ENCODE measurements at regions not wholly inside any gene's neighbourhood (a gene's known extent, or its start where the extent isn't known, plus 50 kb on each side); places are given as distances from the start of the nearest gene placed in this dataset.
"Not testable (repeated sequence)": the region's sequence is repeated elsewhere in the genome, so short reads cannot be mapped to it uniquely, and the experiment has no call there.

- Histone ChIP-seq H3K4me3 (ENCODE audit: low read length) (no peak overlapping the region), H3K79me2 (ENCODE audit: control insufficient read depth, low read length) (no peaks in the 10 kb centered on the region), H3K9me3 (ENCODE audit: control insufficient read depth, insufficient read depth, low read length) (no peaks in the 10 kb centered on the region), H3K4me2 (ENCODE audit: low read length) (no peak overlapping the region), H3K27me3 (ENCODE audit: control insufficient read depth, low read length) (no peaks in the 10 kb centered on the region), H4K20me1 (ENCODE audit: control insufficient read depth, insufficient read depth, low read depth, low read length) (no peaks in the 10 kb centered on the region), H3K9me2 (replicated peaks; ENCODE audit: control insufficient read depth, low read length) (no peaks in the 10 kb centered on the region), H3K27ac (ENCODE audit: low read depth, low read length) (no peak overlapping the region), H3K36me3 (ENCODE audit: control insufficient read depth, low read length) (no peaks in the 10 kb centered on the region), H3F3A (ENCODE audit: control insufficient read depth, insufficient read depth) (no peaks in the 10 kb centered on the region), H3K4me1 (ENCODE audit: control insufficient read depth, low read length) (no peaks in the 10 kb centered on the region)
- no peak for TF ChIP-seq EZH2phosphoT487 (IDR thresholded peaks at IDR 0.05; ENCODE audit: borderline replicate concordance, low read length)
- TF ChIP-seq, protein P1, sequence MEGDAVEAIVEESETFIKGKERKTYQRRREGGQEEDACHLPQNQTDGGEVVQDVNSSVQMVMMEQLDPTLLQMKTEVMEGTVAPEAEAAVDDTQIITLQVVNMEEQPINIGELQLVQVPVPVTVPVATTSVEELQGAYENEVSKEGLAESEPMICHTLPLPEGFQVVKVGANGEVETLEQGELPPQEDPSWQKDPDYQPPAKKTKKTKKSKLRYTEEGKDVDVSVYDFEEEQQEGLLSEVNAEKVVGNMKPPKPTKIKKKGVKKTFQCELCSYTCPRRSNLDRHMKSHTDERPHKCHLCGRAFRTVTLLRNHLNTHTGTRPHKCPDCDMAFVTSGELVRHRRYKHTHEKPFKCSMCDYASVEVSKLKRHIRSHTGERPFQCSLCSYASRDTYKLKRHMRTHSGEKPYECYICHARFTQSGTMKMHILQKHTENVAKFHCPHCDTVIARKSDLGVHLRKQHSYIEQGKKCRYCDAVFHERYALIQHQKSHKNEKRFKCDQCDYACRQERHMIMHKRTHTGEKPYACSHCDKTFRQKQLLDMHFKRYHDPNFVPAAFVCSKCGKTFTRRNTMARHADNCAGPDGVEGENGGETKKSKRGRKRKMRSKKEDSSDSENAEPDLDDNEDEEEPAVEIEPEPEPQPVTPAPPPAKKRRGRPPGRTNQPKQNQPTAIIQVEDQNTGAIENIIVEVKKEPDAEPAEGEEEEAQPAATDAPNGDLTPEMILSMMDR (IDR thresholded peaks at IDR 0.05; ENCODE audit: low read depth, low read length, poor library complexity, severe bottlenecking) = no peak
Measured at GRCh38 chr14:28382444-28383190, 384.0 kb upstream of the FOXG1 start.

DNA sequence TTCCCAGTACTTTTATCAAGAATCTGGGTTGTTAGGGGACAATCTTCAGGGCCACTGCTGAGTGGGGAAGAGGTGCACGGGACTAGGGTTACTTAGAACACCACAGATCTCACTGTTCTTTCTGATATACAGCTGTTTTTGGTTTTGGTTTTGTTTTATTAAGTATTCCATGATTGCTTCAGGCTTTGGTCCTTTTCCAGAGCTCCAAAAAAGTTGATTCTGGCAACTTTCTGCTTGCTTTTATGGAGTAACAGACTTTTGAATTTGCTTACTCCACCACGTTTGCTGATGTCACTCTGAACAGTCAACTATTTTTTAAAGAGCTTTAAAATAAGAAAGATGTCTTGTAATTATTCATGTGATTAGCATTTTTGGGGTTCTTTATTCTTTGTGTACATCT is 368.1 kb upstream of the FOXG1 start:
- no peak for TF ChIP-seq EZH2phosphoT487 (IDR thresholded peaks at IDR 0.05; ENCODE audit: borderline replicate concordance, low read length)
- TF ChIP-seq, protein P1 (IDR thresholded peaks at IDR 0.05; ENCODE audit: low read depth, low read length, poor library complexity, severe bottlenecking) = no peak
- H3K79me2 ChIP-seq (ENCODE audit: control insufficient read depth, low read length) = no peaks in the 10 kb centered on the region
- no peak overlapping the region for H3K27ac ChIP-seq (ENCODE audit: low read depth, low read length)

DNA sequence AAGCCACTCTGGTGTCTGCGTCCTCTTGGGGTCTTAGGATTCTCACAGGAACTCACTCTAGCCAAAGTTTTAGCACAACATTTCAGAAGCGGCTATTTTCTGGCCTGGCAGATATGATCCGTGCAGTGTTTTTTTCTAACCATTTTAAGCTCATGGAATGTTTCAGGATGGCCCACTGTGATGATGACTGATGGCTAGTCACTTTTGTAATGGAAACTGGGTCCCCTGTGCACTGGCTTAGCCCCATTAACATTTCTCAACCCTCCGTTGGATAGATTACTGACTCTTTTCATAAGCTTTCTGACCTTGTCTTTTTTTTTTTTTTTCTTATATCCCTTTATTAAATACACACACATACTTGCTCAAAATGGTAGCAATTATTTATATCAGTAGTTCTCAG is 364.9 kb upstream of the FOXG1 start:
- H3K9me2 ChIP-seq (replicated peaks; ENCODE audit: control insufficient read depth, low read length); H3K4me2 ChIP-seq (ENCODE audit: low read length); H3K4me1 ChIP-seq (ENCODE audit: control insufficient read depth, low read length); H3K4me3 ChIP-seq (ENCODE audit: low read length); H3K27me3 ChIP-seq (ENCODE audit: control insufficient read depth, low read length); H3K27ac ChIP-seq (ENCODE audit: low read depth, low read length); H3K79me2 ChIP-seq (ENCODE audit: control insufficient read depth, low read length); H3F3A ChIP-seq (ENCODE audit: control insufficient read depth, insufficient read depth); H3K36me3 ChIP-seq (ENCODE audit: control insufficient read depth, low read length); H4K20me1 ChIP-seq (ENCODE audit: control insufficient read depth, insufficient read depth, low read depth, low read length); H3K9me3 ChIP-seq (ENCODE audit: control insufficient read depth, insufficient read depth, low read length): not testable (repeated sequence)

More for the DNA sequence above, 368.1 kb upstream of the FOXG1 start:
- no peak overlapping the region for H3K4me2 ChIP-seq (ENCODE audit: low read length)
- H3F3A ChIP-seq (ENCODE audit: control insufficient read depth, insufficient read depth) = no peaks in the 10 kb centered on the region
- H3K9me3 ChIP-seq (ENCODE audit: control insufficient read depth, insufficient read depth, low read length) = no peaks in the 10 kb centered on the region
- H3K4me3 ChIP-seq (ENCODE audit: low read length) = no peak overlapping the region
- H3K4me1 ChIP-seq (ENCODE audit: control insufficient read depth, low read length) = no peaks in the 10 kb centered on the region
- no peaks in the 10 kb centered on the region for H3K27me3 ChIP-seq (ENCODE audit: control insufficient read depth, low read length)
- H3K36me3 ChIP-seq (ENCODE audit: control insufficient read depth, low read length) = no peaks in the 10 kb centered on the region
- H4K20me1 ChIP-seq (ENCODE audit: control insufficient read depth, insufficient read depth, low read depth, low read length) = no peaks in the 10 kb centered on the region
- H3K9me2 ChIP-seq (replicated peaks; ENCODE audit: control insufficient read depth, low read length) = no peaks in the 10 kb centered on the region

DNA sequence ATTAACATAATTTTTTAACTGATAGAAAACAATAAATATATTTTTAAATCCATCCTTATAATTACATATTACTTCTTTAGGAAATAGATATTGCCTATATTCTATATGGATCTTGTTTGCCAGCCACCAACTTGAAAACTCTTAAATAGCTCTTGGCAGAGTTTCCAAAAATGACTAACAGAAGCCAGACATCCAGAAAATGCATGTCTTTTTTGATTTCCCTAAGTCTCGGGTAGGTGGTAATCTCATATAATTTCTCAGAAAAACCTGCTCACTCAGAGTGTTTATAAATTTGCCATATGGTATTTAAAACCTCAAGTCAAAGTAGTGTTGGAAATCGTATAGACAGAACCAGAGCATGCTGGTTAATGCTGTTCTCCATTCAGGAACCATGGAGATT is 360.4 kb upstream of the FOXG1 start:
- no peaks in the 10 kb centered on the region for H3K79me2 ChIP-seq (ENCODE audit: control insufficient read depth, low read length)
- no peaks in the 10 kb centered on the region for H3K4me1 ChIP-seq (ENCODE audit: control insufficient read depth, low read length)
- H3K4me3 ChIP-seq (ENCODE audit: low read length) = no peak overlapping the region
- no peaks in the 10 kb centered on the region for H3K36me3 ChIP-seq (ENCODE audit: control insufficient read depth, low read length)
- H3F3A ChIP-seq (ENCODE audit: control insufficient read depth, insufficient read depth) = no peaks in the 10 kb centered on the region
- no peak overlapping the region for H3K27ac ChIP-seq (ENCODE audit: low read depth, low read length)
- H3K27me3 ChIP-seq (ENCODE audit: control insufficient read depth, low read length) = no peaks in the 10 kb centered on the region
- TF ChIP-seq, protein P1 (IDR thresholded peaks at IDR 0.05; ENCODE audit: low read depth, low read length, poor library complexity, severe bottlenecking) = no peak
- no peak for TF ChIP-seq EZH2phosphoT487 (IDR thresholded peaks at IDR 0.05; ENCODE audit: borderline replicate concordance, low read length)
- no peaks in the 10 kb centered on the region for H4K20me1 ChIP-seq (ENCODE audit: control insufficient read depth, insufficient read depth, low read depth, low read length)
- no peaks in the 10 kb centered on the region for H3K9me3 ChIP-seq (ENCODE audit: control insufficient read depth, insufficient read depth, low read length)
- H3K4me2 ChIP-seq (ENCODE audit: low read length) = no peak overlapping the region
- H3K9me2 ChIP-seq (replicated peaks; ENCODE audit: control insufficient read depth, low read length) = no peaks in the 10 kb centered on the region

All from DOHH2 (cell line).